GM20000 (cell line): ENCODE measurements at regions not wholly inside any gene's neighbourhood (a gene's known extent, or its start where the extent isn't known, plus 50 kb on each side); places are given as distances from the start of the nearest gene placed in this dataset.

Experiments used
- DNase-seq: peaks from one replicate; pipeline ENCODE4 v3.0.0; 2012; ENCODE audit warnings: low spot score
- TF ChIP-seq, protein P1 (sequence below): IDR thresholded peaks from 2 replicates; pipeline ENCODE4 v1.5.1; 2012; ENCODE audit warnings: mild to moderate bottlenecking, control low read depth; ENCODE audit errors: extremely low read depth, missing control alignments

DNA sequence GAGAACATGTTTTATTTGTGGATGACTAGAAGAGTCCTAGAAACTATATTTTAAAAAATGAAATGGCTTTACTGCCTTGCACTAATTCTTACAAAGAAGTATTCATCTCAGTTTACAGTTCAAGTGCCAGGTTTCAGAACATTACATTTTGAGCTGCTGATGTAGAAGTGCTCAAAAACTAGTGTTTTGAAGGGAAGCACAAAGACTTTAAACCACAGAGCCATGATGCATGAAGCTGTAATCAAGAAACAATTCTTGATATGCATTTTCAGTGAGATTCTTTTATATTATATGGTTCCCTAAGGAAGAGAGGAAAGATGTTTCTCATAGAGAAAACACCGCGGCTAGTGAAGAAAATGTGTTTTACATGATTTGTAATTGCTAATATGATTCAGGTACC, 1163.0 kb downstream of the RAPGEF2 start:
- TF ChIP-seq, protein P1, sequence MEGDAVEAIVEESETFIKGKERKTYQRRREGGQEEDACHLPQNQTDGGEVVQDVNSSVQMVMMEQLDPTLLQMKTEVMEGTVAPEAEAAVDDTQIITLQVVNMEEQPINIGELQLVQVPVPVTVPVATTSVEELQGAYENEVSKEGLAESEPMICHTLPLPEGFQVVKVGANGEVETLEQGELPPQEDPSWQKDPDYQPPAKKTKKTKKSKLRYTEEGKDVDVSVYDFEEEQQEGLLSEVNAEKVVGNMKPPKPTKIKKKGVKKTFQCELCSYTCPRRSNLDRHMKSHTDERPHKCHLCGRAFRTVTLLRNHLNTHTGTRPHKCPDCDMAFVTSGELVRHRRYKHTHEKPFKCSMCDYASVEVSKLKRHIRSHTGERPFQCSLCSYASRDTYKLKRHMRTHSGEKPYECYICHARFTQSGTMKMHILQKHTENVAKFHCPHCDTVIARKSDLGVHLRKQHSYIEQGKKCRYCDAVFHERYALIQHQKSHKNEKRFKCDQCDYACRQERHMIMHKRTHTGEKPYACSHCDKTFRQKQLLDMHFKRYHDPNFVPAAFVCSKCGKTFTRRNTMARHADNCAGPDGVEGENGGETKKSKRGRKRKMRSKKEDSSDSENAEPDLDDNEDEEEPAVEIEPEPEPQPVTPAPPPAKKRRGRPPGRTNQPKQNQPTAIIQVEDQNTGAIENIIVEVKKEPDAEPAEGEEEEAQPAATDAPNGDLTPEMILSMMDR: no peak
- DNase-seq: no peak

DNA sequence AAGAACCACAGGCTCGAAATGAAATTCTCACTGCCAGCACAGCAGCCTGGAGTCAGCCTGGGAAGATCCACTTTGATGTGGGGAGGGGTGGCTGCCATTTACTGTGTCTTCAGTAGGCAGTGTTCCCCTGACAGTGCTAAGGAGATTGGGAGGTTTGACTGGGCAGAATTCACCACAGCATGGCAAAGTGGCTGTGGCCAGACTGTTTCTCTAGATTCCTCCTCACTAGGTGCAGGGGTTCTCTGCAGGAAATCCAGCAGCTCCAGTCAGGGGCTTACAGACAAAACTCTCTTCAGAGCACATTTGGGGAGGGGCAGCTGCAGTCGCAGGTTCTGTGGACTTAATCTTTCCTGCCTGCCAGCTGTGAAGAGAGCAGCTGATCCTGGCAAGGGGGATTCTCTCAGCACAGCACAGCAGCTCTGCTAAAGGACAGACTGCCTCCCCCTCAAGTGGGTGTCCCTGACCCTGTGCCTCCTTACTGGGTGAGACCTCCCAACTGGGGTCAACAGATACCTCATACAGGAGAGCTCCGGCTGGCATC, 1174.0 kb downstream of the RAPGEF2 start:
- DNase-seq: no peak

DNA sequence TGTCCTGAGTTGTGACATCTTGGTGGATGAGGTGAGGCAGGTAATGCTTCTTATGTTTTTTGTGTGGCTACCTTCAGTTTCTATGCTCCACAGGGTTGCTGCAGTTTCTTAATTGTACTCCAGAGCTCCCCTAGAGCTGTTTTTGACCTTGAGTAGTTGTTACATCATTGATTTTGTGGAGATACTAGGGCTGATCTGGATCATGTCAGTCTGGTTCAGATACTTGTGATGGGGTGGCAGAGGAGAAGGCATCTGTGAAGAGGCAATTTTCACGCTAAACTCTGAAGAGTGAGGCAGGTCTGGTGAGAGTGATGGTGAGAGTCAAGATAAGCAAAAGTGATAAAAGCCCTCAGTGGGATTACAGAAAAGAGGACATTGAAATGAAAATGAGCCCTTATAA, 1180.2 kb downstream of the RAPGEF2 start:
- TF ChIP-seq, protein P1: no peak
- no peak for DNase-seq

More for the DNA sequence above, 1174.0 kb downstream of the RAPGEF2 start:
- TF ChIP-seq, protein P1: no peak

DNA sequence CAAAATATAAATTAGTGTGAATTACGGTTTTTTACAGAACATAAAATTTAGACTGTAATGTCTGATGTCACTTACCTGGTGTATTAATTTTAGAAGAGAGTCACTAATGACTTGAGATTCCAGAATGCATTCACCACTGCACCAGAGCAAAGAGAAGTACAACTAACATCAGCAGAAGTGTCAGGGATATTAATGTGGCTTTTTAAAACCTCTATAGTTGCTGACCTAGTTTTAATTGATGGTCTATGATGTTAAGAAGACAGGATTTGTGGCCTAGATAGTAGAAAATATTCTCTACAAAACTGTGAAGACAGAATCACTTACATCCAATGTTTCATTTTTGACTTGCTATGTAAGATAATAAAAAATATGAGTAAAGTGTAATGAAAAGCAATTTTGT, 1181.6 kb downstream of the RAPGEF2 start:
- no peak for DNase-seq

DNA sequence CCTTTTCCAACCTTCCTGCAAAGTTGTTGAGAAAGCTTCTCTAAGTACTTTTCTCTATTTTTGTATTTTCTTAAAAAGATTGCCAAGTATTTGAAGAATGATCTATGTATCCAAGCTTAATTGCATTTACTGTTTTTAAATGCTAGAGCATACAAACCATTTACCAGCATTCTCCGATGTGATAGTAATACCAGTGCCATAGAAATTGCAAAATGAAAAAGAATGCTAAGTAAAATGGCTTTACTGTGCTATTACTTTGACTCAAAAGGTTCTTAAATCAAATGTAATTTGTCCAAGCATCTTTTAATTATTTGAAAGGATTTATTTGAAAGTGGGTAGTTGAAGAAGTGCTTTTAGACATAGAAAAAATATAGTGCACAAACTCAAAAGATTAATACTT, 1183.2 kb downstream of the RAPGEF2 start:
- TF ChIP-seq, protein P1: no peak
- no peak for DNase-seq

More for the DNA sequence above, 1181.6 kb downstream of the RAPGEF2 start:
- TF ChIP-seq, protein P1: no peak

DNA sequence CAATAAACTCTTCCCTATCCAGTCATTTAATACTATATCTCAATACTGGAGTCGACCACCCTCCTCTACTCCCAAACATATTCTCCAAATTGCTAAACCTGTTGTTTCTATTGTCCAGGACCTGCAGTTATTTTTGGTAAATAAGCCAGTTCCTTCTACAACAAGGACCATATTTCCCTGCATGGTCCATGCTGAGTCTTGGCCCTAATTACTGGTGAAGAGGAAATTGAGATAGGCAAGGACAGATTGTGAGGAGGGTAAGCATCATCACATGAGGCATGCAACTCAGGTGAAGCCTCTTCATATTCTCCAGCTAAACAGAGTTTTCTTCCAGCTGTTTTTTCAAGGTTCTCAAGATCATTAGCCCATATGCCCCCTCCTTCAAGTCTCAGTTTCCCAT, 1193.6 kb downstream of the RAPGEF2 start:
- TF ChIP-seq, protein P1: no peak
- DNase-seq: no peak

DNA sequence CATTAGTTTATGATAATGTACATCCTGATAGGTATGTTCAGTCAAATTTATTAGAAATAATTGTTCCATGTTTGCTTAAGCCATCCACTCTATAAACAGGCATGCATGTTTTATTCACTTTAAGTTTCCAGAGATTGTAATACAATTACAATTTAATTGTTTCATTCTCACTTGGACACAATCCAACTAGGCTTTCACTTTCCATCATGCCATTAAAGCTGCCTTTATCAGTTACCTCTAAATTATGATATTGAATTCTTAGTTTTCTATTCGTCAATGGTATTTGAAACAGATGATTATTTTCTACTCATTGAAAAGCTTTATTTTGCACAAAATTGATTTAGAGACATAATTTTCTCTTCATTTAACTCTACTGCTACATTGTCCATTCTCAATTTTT, 1196.3 kb downstream of the RAPGEF2 start:
- no peak for DNase-seq
- TF ChIP-seq, protein P1: no peak
